Embryonic facial prominence (tissue), 1 donor: ENCODE measurements at regions not wholly inside any gene's neighbourhood (a gene's known extent, or its start where the extent isn't known, plus 50 kb on each side); places are given as distances from the start of the nearest gene placed in this dataset.
"Not testable (repeated sequence)": the region's sequence is repeated elsewhere in the genome, so short reads cannot be mapped to it uniquely, and the experiment has no call there.

Experiments used
- DNase-seq: peaks from one replicate; pipeline ENCODE4 v3.0.0-alpha.2; 2016; ENCODE audit errors: extremely low spot score

DNA sequence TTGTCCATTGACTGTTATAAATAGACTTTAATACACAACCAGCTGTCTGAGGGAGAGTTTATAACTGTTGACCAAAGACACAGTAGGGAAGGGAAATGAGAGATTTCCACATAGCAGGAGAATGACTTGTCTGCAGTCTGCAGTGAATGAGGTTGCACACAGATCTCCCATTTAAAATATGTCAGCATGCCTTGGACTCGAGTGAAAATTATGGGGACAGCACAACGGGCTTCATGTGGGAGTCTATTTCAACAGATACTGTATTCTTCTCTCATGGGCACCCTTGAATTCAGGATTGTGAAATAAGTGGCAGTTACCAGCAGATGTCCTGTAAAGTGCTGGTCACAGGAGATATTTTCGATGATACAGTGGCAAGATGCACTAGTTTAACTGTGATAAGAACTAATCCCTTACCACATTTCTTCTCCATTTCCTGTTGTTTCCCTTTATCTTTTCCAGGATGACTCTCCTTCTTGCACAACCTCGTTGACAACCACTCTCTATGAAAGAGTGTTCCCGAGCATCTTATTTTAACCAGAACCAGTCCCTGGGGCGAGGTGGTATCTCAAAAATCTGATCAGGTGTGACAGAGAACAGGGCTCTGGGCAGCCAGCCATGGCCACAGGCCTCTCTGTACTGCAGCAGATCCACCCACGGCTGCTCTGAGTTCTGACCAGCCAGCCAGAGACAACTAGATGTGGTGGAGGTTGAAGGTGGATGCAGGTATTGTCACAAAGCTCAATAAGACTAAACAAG lies 51.5 kb upstream of the MAP3K1 start:
- DNase-seq = no peak

DNA sequence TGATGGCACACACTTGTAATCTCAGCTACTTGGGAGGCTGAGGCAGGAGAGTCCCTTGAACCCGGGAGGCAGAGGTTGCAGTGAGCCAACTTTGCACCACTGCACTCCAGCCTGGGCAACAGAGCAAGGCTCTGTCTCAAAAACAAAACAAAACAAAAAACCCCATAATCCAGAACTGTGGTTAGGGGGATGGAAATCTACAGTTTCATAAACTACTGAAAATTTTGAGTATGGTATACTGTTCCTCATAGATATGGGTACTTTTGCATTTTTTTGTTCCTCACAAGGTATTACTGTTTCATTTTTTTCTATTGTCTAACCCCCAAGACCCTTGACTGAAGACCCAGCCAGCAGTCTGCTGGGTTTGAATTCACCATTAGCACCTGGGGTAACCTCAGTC lies 52.2 kb upstream of the MAP3K1 start:
- no peak for DNase-seq

DNA sequence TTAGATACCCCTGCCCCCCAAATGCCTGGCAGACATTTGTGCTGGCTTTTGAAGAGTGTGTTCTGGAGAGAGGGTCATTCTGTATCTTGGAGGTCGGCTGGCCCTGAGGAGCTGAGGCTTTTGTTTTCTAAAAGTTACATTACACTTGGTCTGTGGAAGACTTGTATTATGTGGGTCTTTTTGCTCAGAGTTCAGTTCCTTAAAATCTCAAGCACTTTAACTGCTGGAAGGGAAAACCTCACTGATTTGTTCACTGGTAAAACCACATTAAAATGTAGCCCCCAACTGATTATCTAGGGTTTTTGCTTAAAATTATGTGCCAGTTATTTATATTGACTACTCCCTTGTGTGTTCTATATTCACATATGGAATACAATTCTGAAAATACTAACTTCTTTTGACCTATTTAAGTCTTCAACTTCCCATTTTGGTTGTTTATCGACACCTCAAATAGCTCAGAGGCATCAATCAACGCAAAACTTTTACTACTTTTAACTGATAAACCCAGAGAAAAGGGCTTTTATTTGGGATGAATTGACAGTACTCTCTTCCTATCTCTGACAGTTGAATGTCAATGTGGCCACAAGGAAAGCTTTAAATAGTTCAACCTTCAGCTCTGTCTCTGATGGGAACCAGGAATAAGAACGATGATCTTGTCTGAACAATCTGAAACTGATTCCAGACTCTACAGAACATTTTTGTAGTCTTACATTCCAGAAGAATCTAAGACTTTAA lies 54.0 kb upstream of the MAP3K1 start:
- DNase-seq = no peak

DNA sequence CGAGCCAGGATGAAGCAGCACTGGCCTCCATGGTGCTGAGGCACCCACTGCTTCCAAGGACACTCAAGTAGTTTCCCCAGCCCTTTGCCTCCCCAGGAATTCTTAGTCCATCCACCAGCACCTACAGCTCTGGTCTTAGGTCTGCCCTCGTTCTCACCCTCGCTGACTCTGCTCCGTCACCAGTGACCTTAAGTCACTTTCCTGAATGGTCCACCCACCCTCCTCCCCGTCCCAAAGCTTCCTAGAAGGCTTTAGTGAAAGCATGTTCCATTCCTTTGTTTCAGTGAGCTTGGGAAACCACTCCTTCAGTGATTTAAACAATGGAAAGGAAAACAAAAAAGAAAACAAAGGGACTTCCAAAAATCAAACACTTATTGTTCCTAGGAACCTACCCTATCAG lies 54.6 kb upstream of the MAP3K1 start:
- DNase-seq = no peak

DNA sequence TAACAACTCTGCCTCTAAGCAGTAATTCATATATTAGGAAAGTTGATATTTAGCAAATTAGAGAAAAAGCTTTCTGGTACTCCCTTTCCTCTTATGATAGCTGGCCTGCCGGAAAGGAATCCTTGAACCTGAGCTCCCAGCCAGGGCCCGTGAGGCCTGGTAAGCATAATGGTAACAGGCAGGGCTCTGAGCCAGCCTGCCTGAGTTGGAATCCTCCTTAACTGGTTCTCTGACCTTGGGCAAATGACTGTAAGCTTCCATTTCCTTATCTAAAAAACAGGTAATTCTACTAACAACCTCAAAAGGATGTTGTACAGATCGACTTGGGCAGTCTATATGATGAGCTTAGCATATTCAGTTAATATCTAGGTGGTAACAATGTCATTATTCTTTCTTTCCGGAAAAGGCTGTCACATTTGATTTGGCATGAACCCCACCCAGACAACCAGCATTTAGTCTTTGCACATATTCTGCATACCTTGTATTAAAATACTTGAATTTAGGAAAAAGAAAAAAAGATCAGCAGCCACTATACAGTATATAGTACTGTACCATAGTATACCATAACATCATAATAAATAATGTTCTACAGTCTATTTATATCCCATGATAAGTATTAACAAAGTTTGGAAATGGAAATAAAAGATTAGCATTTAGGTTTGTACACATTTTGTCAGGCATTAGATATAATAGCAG lies 55.7 kb upstream of the MAP3K1 start:
- DNase-seq = no peak

DNA sequence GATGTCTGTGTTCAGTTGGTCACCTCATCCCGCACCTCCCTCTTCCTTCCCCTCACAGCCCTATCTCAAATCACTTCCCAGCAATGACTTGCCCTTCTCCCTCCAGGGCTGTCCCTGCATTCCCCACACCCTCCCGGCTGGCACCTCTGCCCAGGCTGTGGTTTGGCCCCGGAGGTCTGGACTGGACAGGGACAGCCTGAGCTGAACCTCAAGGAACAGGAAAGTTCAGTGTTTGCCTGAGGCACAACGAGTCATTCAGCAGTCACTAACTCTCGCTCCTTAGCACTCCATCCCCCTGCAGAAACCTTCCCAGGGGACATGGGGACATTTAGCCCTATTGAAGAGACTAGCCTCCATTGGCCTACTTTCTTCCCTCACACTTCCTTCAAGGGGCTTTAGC lies 58.3 kb upstream of the MAP3K1 start:
- DNase-seq = no peak

DNA sequence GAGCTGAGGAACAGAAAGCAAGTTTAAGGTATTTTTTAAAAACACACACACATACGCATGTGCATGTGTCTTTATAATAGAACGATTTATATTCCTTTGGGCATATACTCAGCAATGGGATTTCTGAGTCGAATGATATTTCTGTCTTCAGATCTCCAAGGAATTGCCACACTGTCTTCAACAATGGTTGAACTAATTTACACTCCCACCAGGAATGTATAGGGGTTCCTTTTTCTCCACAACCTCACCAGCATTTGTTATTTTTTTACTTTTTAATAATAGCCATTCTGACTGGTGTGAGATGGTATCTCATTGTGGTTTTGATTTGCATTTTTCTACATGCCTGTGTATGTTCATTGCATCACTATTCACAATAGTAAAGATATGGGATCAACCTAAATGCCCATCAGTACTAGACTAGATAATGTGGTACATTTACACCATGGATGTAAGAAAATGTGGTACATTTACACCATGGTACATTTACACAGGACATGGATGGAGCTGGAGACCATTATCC lies 60.3 kb upstream of the MAP3K1 start:
- DNase-seq = no peak

DNA sequence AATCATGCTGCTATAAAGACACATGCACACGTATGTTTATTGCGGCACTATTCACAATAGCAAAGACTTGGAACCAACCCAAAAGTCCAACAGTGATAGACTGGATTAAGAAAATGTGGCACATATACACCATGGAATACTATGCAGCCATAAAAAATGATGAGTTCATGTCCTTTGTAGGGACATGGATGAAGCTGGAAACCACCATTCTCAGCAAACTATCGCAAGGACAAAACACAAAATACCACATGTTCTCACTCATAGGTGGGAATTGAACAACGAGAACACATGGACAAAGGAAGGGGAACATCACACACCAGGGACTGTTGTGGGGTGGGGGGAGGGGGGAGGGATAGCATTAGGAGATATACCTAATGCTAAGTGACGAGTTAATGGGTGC lies 61.8 kb upstream of the MAP3K1 start:
- not testable (repeated sequence) for DNase-seq

DNA sequence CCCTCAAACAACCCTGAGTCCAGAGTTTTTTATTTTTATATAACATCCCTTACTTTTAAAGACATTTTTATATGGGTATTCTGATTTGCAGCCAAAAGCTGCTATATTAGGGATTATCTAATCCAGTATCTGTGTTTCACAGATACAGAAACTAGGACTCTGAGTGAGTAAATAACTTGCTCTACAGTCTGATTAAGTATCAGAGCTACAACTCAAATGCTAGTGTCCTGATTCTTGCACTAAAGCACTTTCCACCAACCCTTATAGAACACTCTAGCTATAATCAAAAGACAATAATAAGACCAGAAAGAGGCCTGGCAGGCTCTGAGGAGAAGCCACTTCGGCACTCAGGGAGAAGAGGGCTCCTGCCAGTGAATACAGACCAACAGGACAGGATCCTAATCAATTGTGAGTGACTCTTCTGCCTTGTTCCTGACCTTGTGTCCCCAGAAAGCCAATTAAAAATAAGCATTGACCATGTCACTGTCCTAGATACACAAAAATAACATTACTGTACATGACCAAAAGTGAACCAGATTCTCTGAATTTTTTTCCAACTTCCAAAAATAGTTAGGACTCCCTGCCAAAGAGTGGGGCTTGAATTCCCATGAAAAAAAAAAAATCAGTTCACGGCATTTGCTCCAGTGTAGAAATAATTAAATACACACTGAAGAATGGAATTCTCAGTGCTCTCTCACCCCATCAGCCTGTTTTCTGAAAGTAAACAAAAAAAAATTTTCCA lies 63.6 kb upstream of the MAP3K1 start:
- no peak for DNase-seq

DNA sequence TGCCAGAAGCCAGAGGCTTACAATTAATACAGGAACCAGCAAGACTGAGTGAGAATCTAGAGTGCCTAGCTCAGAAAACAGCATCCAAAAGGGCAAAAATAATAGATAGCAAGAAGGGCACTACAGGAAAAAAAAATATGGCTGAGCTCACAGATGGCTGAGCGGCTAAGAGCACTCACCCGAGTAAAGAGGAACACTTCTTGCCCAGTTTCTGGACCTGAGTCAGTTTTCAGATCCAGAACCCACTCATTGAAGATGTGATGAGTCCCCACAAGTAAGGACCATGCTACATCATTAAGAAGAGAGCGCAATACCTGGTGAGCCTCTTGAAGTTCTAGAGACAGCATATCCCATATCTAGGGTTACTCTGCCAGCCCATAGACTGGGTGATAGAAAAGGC lies 65.5 kb upstream of the MAP3K1 start:
- no peak for DNase-seq

DNA sequence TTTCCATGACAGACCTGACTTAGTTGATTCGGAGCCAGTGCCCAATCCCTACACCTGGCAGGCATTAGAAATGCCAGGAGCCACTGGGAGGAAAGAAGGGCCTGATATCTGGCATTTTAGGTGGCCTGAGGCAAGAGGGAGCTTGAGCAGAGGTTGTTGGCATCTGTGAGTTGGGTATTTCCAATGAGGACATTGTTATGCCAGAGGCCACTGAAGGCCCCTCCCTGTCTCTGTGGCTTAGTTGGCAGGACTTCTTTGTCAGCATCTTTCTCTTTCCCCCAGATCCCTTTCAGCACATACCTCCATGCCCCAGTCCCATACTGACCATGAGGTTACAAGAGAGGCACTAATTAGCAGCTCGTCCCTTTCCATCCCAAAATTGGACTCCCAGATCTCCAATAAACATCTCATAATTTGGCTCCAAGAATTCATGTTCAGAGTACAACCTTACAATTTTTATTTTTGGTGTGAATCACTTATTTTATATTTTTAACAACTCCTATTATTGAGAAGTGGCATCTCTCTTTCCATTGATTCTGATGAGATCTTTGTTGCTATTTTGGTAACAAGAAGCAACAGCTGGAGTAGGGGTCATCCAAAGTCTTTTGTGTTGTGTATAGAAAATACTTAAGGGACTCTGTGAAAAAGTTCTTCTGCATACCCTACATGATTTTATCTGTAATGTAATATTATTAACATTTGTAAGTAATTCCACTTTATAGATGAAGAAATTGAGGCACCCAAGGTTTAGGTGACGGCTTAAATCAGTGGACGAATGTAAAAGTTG lies 68.6 kb upstream of the MAP3K1 start:
- DNase-seq = no peak

DNA sequence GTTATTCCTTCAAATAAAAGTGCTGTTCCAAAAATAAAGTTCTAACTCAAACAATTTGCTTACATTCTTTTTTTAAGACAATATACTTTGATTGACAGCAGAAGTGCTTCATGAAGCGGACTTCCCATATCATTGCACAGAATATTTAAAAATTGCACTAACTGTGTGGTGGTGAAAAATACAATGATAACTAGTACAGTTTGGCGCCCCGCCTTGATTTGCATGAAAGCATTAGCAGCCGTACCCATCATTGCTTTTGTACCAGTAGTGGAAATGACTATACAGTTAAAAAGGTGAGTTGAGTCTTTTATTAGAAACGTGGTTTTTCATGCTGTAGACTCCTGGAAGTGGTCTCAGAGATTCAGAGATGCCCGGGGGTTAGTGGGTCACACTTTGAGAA lies 69.5 kb upstream of the MAP3K1 start:
- no peak for DNase-seq

DNA sequence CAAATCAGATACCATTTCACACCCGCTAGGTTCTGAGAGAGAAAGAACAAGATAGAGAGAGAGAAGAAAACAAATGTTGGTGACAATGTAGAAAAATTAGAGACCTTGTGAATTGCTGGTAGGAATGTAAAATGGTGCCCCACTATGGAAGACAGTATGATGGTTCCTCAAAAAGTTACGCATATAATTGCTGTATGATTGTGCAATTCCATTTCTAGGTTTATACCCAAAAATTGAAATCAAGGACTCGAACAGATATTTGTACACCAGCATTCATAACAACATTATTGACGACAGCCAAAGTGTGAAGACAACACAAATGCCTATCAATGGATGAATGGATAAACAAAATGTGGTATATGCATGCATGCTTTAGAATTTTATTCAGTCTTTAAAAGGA lies 74.5 kb upstream of the MAP3K1 start:
- no peak for DNase-seq

DNA sequence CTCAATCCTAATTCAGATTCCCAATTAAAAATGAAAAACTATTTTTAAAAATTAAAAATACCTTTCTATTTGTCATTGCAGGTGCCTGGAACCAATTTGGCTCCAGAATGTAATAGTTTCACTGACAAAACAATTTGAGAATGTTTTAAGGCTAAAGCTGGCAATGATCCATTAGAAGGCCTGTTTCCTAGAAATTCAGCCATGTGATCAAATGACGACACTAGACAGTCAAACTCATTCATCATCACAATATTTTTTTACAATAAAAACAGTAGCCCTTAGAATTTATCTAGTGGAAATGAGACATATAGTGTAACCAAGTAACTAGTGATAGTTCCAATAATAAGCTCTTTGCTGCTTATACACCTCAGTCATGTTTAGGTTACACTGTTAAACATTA lies 75.4 kb upstream of the MAP3K1 start:
- DNase-seq = no peak

DNA sequence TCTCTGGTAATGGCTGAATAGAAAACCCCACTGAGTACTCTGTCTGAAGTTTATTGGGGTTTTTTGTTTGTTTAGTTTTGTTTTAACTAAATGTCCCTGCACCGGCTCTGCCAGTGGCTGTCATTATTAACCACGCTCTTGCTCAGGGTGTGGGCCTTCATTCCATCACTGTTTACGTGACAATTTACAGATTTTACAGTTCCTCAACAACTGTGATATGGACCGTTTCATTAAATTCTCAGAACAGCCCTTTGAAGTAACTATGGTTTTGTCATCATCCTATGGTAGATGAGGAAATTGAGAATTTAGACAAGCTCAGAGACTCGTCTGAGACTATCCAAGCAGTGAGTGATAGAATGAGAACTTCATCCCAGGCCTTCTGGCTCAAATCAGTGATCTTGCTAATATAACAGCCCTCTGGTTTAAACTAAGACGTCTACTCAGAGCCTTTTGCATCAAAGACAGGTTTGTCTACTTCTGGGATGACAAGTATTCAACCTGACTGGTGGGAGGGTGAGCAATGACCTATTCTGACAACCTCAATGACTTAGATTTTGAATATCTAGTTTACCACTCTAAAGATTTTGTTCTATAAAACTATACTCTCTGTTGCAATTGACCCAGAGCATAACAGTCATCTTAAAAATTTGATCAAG lies 77.3 kb upstream of the MAP3K1 start:
- DNase-seq = no peak

DNA sequence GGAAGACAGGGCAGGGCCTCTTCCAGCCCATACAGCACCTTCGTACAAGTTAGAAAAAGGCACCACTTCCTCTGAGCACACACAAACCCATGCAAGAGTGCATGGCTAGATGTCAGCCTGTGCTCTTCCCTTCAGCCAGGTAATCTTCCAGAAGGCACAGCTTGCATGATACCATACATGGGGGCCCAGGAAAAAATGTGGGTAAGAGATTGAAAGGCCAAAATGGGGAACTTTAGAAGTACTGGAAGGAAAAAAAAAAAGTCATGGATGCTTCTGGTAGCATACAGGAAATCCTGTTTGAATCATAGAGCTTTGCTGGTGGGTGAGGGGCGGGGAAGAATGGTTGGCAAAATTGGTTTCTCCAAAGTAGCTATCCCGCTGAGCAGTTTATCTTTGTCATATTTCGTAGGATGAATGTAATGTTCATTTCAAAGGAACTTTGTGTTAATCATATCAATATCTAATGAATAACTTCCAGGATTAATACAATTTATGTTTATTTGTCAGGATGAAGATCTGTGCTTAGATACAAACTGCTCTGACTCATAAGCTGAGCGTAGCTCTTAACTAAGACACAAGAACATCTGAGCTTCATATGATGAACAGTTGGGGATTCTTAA lies 78.2 kb upstream of the MAP3K1 start:
- DNase-seq = no peak

DNA sequence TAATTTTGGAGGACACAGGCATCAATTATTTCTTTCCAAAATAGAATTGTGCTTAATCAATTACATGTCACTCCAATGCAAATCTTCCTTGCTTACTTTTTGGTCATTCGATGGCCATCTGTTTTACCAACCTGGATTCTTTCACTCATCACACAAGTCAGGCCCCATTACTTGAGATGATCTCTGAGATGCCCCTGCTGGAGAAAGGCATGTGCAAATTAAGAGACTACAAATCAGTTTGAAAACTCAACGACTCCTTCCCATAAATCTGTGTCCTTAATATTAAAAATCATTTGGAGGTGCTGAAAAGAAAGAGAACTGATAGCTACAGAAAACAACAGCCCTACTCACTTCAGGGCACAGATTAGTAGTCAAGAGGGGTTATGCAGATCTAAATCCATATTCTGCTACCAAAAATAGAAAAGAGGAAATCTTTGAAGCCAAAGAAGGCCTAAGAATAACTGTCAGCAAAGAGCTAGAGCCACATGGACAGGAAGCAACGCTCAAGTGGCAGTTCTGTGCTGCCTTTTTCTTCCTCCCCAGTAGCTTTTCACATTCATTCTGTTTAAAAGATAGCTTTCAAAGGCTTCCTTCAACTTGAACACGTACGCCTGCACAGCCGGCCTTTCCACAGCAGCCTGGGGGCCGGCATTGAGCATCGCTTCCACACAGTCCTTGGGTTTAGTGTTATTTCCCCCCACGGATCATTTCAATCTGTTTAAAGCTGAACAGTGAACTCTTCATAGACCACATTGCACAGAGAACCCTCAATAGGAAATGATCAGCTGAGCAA lies 79.3 kb upstream of the MAP3K1 start:
- DNase-seq = no peak

DNA sequence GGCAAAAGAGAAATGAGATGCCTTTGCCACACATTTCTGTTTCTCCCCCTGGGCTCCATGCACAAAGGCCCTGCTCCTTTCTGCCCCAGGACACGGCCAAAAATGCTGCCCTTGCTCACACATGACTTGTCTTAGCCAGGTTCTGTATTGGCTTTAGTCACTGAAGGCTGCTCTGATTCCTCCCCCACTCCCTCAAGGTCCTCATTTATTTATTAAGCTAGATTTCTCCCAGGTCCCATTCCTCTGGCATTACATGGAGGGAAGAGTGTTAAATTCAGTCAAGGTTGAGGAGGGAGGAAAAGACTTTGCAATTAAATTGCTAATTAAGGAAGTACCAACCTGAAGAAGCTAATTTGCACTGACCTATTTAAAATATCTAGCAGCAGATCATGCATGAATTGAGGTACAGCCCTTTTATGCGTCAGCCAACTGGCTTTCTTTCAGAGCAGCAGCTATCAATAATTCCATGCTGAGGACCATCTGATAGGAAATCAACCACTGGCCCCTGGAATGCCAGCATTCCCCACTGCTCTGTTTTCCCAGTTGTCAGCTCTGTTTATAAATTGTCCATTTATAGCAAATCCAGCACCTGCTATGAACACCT lies 81.2 kb upstream of the MAP3K1 start:
- no peak for DNase-seq

DNA sequence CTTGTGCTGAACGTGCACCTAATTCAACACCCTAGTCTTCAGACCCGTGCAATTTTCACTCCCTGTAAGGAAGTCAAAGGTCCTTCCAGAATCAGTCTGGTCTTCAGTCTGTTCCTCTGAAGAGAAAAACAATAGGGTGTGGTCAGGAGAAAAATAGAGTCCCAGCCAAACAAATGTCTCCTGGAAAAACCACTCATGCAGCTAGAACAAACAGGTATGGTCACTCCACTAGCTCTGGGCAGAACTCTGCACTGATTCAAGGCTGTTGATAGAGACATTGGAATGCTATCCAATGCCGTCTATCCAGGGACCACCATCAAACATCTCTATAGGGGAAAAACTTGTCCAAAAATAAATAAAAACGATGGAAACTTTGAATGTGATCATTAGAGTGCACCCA lies 81.8 kb upstream of the MAP3K1 start:
- no peak for DNase-seq
